HG03439 (cell line): ENCODE measurements at regions not wholly inside any gene's neighbourhood (a gene's known extent, or its start where the extent isn't known, plus 50 kb on each side); places are given as distances from the start of the nearest gene placed in this dataset.
"Not testable (repeated sequence)": the region's sequence is repeated elsewhere in the genome, so short reads cannot be mapped to it uniquely, and the experiment has no call there.

Experiments
- ATAC-seq: cut with Tn5 transposase; IDR thresholded peaks from one replicate; pipeline ENCODE4 v1.9.1; 2021; ENCODE audit warnings: mild to moderate bottlenecking, moderate library complexity; ENCODE audit not compliant: unreplicated experiment

DNA sequence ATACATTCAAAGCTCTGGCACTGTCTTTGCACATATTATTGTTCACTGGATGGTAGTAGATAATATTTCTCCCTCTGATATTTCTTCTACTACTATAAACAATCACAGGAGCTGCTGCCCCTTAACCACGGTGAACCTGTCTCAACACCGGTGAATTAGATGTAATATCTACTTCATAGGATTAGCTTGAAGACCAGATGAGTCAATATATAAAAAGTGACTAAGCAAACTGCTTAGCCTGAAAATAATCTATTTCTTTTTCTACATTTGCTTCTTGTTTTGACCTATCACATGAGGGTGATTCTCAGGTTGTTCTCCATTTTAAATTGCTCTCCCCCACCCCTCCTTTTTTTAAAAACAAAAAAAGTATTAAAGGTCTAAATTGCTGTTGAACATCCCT lies 645.5 kb downstream of the ANKRD50 start:
- no peak for ATAC-seq

DNA sequence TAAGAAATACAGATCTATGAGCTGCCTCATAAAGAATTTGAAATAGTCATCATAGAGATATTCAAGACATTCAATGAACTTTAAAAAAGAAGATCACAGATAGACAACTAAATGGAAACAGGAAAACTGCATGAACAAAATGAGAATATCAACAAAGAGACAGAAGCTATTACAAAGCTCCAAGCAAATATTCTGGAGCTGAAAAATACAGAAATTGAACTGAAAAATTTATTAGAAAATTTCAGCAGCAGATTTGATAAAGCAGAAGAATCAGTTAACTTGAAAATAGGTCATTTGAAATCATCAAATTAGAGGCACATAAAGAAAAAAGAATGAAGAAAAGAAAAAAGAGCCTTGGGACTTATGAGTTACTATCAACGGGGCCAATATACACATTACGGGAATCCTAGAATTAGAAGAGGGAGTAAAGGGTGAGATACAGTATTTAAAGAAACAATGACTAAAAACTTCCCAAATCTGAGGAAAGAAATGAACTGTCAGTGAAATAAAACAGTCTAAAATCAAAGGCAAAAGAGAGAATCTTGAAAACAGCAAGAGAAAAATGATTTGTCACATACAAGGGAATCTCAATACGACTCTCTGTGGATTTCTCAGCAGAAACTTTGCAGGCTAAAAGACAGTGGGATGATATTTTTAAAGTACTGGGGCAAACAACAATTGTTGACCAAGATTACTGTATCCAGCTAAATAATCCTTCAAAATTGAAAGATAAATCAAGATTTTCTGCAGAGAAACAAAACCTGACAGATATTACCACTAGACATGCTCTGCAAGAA lies 641.6 kb downstream of the ANKRD50 start:
- no peak for ATAC-seq

DNA sequence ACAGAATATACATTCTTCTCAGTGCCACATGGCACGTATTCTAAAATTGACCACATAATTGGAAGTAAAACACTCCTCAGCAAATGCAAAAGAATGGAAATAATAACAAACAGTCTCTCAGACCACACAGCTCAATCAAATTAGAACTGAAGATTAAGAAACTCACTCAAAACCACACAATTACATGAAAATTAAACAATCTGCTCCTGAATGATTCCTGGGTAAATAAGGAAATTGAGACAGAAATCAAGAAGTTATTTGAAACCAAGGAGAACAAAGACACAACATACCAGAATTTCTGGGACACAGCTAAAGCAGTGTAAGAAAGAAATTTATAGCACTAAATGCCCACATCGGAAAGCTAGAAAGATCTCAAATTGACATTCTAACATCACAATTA lies 637.3 kb downstream of the ANKRD50 start:
- ATAC-seq: not testable (repeated sequence)

DNA sequence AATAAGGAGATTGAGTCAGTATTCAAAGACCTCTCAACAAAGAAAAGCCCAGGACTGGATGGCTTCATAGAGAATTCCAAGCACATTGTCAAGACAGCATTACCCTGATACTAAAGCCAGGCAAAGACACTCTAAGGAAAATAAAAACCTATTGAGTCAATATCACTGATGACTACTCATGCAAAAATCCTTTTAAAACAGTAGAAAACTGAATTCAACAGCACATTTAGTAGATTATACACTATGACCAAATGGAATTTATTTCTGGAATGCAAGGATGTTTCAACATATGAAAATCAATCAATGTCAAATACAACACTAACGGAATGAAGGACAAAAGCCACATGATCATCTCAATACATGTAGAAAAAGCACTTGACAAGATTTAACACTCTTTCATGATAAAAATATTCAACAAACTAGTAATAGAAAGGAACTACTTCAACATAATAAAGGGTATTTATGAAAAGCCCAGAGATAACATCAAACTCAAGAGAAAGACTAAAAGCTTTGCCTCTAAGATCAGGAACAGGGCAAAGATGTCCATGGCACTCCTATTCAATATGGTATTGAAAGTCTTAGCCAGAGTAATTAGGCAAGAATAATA lies 633.3 kb downstream of the ANKRD50 start:
- ATAC-seq: no peak

DNA sequence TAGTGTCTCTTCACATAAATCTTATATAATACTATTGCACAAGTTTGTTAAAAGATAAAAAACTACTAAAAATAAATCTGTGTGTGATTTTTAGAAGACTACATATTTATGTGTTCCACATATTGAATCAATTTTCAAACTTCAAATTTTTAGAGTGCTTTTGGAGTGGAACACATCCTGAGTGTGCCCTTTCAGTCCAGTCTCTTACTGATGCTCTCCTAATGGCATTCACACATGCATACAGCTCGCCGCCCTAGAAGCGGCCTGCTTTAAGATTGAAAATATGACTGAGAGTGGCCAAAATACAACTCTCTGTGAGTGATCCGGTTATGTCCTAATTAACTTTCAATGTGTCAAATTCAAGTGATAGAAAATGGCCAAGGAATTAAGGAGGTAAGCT lies 628.8 kb downstream of the ANKRD50 start:
- ATAC-seq: no peak

DNA sequence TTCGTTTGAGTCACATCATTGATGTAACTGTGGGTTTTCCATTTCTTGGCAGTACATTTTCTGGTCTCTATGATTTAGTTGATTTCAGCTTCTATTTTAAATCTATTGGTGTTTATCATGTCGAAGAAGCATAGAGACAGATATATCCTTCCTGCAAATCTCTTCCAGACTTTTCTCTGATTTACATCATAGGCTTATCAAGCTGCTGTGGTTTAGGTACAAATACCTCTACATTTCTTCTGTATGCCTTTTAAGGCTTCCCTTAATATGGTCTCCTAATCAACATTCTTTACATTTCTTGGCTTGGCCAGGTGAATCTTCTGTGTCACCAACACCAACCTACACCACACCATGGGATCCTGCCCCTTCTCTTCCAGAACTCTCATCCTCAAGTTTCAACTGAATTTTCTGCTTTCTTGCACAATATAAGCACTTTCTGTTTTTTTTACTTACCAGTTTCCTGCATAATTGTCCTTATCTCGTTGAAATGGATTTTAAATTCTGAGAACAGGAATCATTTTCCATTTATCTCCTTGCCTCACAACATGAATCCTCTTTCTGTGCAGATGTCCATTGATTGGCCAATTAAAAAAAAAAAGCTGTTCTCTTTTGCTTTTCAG lies 626.9 kb downstream of the ANKRD50 start:
- no peak for ATAC-seq

DNA sequence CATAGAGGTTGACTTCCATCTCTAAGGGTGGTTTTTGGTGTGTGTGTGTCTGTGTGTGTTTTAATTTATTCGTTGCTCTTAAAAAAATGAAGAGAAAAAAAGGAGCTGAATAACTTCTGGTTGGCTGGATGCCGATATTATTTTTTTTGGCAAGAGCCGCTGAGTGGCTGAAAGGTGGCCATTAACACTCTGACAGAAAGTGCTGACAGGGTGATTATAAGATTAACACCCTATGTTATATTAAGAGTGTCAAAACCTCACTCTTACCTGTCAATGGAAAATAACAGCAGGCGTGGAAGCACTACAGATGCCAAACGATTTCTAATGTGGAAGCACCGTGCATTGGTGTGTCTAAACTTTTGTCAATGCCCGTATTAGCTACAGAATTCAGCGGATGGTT lies 622.5 kb downstream of the ANKRD50 start:
- no peak for ATAC-seq

DNA sequence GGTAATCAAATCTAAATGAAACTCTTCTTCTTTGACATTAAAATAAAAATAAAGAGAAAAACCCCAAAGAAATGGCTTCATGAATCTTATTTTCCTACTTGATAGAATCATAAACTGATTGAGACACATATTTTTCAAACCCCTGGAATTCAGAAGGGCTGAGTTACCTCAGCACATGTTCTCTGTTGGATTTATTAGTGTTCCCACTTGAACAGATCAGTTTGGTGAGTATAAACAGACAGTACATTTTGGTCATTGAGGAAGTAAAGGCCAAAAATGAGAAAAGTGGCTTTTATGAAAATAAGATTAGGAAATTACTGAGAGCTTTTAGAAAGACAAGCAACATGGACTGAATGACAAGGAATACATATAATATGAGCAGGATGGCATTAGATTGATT lies 620.4 kb downstream of the ANKRD50 start:
- no peak for ATAC-seq

DNA sequence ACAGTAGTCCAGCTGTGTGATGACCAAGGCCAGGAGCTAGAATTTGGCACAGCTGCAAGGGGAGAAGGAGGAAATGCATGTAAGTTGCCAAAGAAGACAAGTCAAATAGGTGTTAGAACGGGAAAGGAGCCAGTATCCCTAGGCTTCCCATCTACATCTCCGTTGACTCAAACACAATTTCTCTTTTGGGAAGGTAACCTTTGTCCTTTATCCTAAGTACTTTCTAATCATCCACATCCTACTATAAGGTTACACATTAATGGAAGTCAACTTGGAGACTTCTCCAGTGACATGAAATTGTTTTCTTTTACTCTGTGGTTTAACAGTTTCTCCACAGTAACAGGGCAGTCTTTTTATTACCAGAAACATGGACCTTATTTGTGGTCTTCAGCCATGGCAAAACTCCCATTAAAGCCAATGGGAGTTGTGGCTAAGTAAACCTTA lies 620.0 kb downstream of the ANKRD50 start:
- ATAC-seq: no peak

DNA sequence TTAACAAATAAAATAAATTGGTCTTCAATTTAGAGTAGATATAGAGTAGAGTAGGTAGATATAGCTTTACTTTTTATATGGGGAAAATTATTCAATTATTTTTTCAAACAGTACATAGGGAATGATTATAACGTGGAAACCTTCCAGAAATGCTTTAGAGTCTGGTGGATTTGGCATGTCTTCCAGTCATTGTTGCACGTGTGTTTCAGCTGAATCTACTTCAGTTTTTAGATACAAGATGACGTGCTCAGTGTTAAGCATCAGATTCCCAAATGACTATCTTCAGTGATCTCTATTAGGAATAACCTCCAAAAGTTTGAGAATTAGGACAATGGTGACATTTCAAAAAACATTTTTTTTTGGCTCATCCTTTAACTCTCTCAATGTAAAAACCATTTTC lies 616.9 kb downstream of the ANKRD50 start:
- ATAC-seq: no peak

DNA sequence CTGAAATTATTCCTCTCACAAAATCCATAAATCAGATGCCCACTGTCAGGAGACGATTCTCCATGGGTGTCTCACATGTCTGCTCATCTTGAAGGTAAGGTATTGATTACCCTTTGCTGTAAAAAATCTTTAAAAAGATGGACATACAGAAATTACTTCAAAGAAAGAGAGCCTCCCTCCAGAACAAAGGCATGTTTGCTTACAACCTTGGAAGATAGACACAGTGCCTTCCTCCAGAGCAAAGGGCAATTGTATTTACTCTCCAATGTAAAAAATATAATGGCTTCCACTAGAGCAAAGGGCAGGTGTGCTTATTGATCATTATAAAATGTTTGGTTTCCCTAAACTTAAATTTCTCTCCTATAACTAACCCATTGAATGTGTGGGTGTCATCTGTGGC lies 616.2 kb downstream of the ANKRD50 start:
- ATAC-seq: no peak

DNA sequence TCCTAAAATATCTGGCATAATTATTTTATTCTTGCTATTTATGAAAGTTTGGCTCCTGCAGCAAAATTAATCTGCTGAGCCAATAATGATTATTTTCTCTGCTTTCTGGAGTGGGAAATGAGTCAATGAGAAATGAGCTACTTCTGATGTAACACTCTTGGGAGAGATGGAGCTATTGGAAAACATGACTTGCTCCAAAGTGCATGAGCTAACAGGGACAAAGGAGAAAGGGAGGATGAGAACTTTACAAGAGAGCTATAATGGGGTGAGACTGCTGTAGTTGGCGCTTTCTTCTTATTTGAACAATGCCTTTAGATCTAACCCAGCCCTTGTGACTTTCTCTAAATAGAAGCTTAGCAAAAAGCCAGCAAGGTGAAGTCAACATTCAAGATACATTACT lies 615.1 kb downstream of the ANKRD50 start:
- ATAC-seq: no peak

DNA sequence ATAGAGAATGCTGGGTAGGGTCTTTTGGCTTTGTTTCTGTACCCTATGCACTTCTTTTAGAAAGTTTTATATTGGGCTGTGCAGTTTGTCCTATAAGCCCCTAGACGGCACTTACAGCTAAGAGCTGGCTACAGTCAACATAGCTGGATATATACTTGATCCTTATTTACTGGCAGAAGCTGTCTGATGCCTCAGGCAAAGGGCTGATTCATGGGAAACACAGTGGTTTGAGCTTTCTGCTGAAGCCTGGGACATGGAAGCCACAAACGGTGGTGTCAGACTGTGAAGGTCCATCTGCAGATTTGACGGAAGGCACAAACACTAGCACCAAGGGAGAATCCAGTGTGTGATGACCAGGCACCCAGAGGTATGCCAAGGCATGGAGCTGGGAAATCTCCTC lies 608.4 kb downstream of the ANKRD50 start:
- ATAC-seq: no peak

DNA sequence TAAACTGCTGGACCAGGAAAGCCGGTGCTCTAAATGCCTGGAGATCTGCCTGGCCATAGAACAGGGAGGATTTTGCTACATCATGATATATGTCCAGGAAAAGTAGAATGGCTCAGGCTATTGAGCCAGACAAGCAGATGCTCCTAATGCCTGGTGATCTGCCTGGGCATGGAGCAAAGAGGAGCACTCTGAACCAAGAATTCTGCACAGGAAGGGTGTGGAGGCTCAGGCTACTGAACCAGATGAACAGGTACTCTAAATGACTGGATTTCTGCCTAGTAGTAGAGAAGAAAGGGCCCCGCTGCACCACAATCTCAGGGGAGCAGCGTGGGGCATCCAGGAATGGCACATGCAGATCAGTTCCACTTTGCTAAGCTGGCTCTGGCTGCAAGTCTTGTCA lies 607.9 kb downstream of the ANKRD50 start:
- no peak for ATAC-seq

DNA sequence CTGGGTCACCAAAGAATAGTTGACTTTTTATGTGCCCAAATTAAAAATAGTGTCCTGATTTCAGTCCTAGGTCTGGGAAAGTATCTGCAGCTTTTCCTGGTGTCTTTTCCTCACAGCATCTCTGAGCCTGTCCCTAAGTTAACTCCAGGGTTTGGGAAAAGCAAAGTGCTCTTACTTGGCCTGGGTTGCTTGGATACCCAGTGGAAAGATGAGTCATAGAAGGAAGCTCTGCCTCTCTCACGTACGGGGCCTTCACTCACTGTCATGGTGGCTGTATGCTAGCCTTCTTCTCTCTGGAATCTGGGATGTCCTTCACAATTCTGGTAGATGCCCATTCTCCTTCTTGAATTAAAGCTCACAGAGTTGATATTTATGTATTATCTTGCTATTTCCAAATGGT lies 607.3 kb downstream of the ANKRD50 start:
- ATAC-seq: no peak

DNA sequence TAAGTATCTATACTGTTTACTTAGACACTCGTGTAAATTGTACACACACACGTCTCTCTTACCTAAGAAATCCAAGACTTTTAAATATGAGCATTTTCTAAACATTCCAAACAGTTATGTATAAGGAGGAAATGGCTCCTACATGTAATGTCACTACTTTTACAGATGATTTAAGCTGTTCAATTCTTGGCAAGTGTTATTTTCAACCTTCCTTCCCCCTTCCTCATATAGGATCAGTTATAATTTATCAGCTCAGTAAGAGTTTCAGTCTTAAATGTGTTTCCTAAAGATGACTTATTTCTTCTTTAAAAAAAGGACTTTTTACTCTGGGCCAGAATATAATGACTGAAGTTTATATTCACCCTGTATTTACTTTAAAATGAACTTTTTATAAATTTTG lies 601.1 kb downstream of the ANKRD50 start:
- no peak for ATAC-seq

DNA sequence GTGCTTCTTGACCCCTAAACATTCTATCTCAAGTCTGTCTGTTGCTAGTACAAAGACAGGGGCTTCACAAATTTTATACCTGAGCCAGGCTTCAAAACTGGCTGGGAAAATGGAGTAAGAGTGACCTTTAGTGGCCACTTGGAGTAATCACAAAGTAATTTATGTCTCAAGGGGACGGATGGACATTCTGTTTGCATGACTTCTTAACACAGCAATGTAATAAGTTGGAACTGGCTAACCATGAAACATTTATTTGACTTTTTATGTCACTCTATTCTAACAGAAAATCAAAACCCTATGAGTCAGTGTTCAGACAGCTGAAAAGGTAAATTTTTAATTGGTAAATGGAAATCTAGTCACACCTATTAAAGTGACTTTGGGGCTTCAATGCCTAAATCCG lies 600.6 kb downstream of the ANKRD50 start:
- no peak for ATAC-seq

DNA sequence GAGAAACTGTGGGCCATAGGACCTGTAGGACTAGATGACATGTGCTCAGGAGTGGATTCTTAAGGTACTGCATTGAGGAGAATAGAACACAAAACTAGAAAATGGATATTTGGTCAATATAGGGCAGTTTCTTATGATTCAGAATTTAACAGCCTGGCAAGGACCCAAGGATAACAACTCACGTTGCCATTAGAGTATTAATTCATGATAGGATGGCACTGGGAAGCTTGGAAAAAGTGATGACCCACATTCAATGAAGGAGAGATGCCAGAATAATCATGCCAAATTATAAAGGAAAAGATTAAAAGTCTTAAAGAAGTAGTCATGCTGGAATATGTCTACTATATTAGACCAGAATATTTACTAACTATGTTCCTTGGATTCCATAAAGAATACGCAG lies 594.5 kb downstream of the ANKRD50 start:
- no peak for ATAC-seq

DNA sequence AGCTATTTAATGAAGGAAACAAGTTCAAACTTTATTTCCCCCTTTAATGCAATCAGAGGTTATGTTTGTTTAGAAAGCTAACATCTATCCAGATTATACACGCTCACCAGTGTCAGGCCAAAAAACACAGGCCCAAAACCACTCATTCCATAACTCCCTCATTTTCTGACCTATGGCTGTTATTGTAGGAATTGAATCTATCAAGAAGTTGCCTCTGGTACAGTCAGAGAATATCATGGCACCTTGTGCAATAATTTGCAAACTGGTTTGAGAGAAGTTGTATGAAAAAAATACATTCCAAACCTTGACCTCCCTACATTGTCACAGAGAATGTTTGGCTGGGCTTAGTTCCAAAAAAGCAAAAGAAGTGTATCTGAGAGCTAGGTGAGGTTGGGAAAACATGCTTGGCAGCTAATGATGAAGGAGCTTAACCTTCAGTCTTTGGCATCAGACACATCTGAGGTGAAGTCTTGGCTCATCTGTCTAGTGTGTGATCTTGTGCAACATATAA lies 591.0 kb downstream of the ANKRD50 start:
- ATAC-seq: no peak

DNA sequence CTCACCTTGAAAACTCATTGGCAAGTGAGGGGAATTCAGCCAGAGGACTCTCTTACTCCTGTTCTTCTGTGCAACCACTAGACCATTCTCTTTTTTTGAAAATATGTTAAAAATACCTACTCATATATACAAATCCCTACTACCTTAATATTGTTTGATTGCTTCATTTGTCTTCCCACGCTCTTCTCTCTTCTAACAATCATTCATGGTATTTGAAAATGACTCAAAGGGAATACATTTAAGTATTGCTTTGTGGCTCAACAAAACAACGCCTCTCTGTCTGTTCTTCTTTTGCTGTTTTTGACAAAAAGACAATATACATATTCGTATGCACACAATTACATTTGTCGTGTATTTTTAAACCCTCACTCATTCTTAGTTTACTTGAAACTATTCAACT lies 589.4 kb downstream of the ANKRD50 start:
- ATAC-seq: no peak

DNA sequence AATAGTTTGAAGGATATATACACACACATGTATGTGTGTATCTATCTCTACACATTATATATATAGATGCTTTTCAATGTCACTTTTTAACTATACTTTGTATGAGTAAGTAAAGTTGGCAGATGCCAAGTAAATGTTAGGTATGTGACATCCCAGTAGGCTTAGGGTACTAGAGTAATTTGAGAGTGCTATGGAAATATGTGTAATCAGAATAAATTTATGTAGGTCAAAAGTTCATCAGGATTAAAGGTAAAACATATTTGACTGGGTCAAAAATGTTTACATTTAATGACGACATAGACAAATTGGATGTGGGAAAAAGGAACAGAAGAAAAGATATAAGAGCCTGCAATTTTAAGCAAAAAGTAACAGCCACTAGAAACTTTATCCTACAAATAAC lies 588.8 kb downstream of the ANKRD50 start:
- no peak for ATAC-seq

DNA sequence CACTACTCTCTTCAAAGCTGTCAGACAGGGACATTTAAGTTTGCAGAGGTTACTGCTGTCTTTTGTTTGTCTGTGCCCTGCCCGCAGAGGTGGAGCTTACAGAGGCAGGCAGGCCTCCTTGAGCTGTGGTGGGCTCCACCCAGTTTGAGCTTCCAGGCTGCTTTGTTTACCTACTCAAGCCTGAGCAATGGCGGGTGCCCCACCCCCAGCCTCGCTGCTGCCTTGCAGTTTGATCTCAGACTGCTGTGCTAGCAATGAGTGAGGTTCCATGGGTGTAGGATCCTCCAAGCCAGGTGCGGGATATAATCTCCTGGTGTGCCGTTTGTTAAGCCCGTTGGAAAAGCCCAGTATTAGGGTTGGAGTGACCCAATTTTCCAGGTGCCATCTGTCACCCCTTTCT lies 581.2 kb downstream of the ANKRD50 start:
- ATAC-seq: not testable (repeated sequence)
